GM12891 (cell line): ENCODE measurements at regions not wholly inside any gene's neighbourhood (a gene's known extent, or its start where the extent isn't known, plus 50 kb on each side); places are given as distances from the start of the nearest gene placed in this dataset.

Source experiments
- POLR2A ChIP-seq: IDR thresholded peaks from 2 replicates; pipeline ENCODE4 v1.6.1; 2011; ENCODE audit warnings: low read depth, low read length, control low read depth
- POLR2AphosphoS5 ChIP-seq: IDR thresholded peaks from 2 replicates; pipeline ENCODE4 v1.6.1; 2011; ENCODE audit warnings: low read depth, low read length, control low read depth
- TAF1 ChIP-seq: IDR thresholded peaks from 2 replicates; pipeline ENCODE4 v1.6.1; 2011; ENCODE audit warnings: low read depth, low read length, control low read depth

GRCh38 chr18:37956020-37956419, 390.4 kb upstream of the CELF4 start:
- no peak for TF ChIP-seq POLR2AphosphoS5
- no peak for TF ChIP-seq POLR2A
- no peak for TF ChIP-seq TAF1
